ENCODE measurements at regions not wholly inside any gene's neighbourhood (a gene's known extent, or its start where the extent isn't known, plus 50 kb on each side); places are given as distances from the start of the nearest gene placed in this dataset.

DNA sequence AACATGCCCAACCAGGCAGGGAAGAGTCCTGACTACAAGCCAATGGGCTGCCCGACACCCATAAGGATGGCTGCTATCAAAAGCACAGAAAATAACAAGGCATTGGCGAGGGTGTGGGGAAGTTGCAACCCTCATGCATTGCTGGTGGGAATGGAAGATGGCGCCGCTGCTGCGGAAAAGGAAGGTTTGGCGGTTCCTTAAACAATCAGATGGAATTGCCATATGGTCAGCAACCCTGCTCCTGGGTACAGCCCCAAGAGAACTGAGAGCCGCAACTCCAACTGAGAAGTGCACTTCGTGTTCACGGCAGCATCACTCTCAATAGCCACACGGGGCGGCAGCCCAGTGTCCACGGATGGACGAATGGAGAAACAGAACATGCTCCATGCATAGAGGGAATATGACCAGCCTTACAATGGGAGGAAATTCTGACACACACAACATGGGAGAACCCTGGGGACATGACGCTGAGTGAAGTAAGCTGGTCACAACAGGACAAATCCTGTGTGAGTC lies 193.3 kb downstream of the RBFOX3 start:
- TF ChIP-seq, protein P1, sequence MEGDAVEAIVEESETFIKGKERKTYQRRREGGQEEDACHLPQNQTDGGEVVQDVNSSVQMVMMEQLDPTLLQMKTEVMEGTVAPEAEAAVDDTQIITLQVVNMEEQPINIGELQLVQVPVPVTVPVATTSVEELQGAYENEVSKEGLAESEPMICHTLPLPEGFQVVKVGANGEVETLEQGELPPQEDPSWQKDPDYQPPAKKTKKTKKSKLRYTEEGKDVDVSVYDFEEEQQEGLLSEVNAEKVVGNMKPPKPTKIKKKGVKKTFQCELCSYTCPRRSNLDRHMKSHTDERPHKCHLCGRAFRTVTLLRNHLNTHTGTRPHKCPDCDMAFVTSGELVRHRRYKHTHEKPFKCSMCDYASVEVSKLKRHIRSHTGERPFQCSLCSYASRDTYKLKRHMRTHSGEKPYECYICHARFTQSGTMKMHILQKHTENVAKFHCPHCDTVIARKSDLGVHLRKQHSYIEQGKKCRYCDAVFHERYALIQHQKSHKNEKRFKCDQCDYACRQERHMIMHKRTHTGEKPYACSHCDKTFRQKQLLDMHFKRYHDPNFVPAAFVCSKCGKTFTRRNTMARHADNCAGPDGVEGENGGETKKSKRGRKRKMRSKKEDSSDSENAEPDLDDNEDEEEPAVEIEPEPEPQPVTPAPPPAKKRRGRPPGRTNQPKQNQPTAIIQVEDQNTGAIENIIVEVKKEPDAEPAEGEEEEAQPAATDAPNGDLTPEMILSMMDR (IDR thresholded peaks at IDR 0.05; ENCODE audit: insufficient read depth, low read length, poor library complexity, severe bottlenecking) = no peak
- no peak for TF ChIP-seq EZH2phosphoT487 (conservative IDR thresholded peaks at IDR 0.05; ENCODE audit: low read length)
- Histone ChIP-seq H3K79me2 (ENCODE audit: insufficient read depth, low read length) (no peaks in the 10 kb centered on the region), H3K9me2 (replicated peaks; ENCODE audit: insufficient read depth, low read length) (no peaks in the 10 kb centered on the region), H2AFZ (ENCODE audit: low read depth, low read length, severe bottlenecking) (no peak overlapping the region), H4K20me1 (ENCODE audit: low read depth, low read length) (no peaks in the 10 kb centered on the region), H3F3A (ENCODE audit: insufficient read depth) (no peaks in the 10 kb centered on the region), H3K27me3 (ENCODE audit: low read length) (no peaks in the 10 kb centered on the region), H3K4me2 (ENCODE audit: low read depth, low read length, poor library complexity, severe bottlenecking) (no peak overlapping the region), H3K9me3 (ENCODE audit: insufficient read depth, low read length) (no peaks in the 10 kb centered on the region), H3K4me3 (ENCODE audit: insufficient read depth, low read length, poor library complexity, severe bottlenecking) (no peak overlapping the region), H3K27ac (ENCODE audit: low read depth, low read length) (no peak overlapping the region), H3K36me3 (ENCODE audit: low read length) (no peaks in the 10 kb centered on the region), H3K9ac (ENCODE audit: low read length) (no peak overlapping the region)

DNA sequence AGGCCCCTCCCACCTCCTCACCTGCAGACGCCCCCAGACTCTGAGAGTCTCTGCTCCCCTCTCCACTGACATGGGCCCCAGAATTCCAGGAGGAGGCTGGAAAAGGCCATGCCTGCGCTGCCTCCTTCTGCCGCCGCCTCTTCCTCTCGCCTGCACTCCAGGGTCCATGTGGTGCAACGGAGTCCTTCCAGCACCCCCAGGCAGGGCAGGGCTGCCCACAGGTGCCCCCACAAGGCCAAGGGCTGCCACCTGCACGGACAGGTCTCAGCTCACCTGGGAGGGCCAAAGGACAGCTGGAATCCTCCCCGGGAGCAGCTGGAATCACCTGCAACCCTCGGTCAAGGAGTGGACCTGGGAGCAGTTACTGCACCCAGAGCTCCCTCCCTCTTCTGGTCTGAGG lies 194.9 kb downstream of the RBFOX3 start:
- H3K9me2 ChIP-seq (replicated peaks; ENCODE audit: insufficient read depth, low read length) = no peaks in the 10 kb centered on the region
- H2AFZ ChIP-seq (ENCODE audit: low read depth, low read length, severe bottlenecking) = no peak overlapping the region
- no peaks in the 10 kb centered on the region for H3K79me2 ChIP-seq (ENCODE audit: insufficient read depth, low read length)
- H3K4me2 ChIP-seq (ENCODE audit: low read depth, low read length, poor library complexity, severe bottlenecking) = no peak overlapping the region
- no peaks in the 10 kb centered on the region for H3K27me3 ChIP-seq (ENCODE audit: low read length)
- no peak overlapping the region for H3K9ac ChIP-seq (ENCODE audit: low read length)
- no peak for TF ChIP-seq EZH2phosphoT487 (conservative IDR thresholded peaks at IDR 0.05; ENCODE audit: low read length)
- TF ChIP-seq, protein P1 (IDR thresholded peaks at IDR 0.05; ENCODE audit: insufficient read depth, low read length, poor library complexity, severe bottlenecking) = no peak
- H3K36me3 ChIP-seq (ENCODE audit: low read length) = no peaks in the 10 kb centered on the region
- no peaks in the 10 kb centered on the region for H3F3A ChIP-seq (ENCODE audit: insufficient read depth)
- H3K27ac ChIP-seq (ENCODE audit: low read depth, low read length) = no peak overlapping the region
- H4K20me1 ChIP-seq (ENCODE audit: low read depth, low read length) = no peaks in the 10 kb centered on the region
- no peak overlapping the region for H3K4me3 ChIP-seq (ENCODE audit: insufficient read depth, low read length, poor library complexity, severe bottlenecking)
- no peaks in the 10 kb centered on the region for H3K9me3 ChIP-seq (ENCODE audit: insufficient read depth, low read length)

DNA sequence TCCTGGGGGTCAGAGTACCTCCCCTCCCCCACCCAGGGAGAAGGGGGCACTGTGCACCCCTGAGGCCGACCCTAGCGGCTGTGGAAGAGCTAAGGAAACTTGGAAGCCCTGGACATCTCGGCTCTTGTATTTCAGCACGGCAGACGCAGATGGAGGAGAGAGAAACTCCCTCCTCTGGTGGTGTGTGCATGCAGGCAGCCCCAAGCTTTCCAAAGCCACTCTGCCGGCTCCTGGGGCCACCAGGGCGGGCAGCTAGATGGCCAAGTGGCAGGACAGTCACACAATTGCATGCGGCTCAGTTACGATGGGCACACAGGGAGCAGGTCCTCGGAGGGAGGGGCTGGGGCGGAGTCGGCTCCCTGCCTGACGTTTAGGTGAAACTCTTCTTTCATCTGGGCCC lies 195.5 kb downstream of the RBFOX3 start:
- TF ChIP-seq, protein P1 (IDR thresholded peaks at IDR 0.05; ENCODE audit: insufficient read depth, low read length, poor library complexity, severe bottlenecking) = no peak
- TF ChIP-seq EZH2phosphoT487 (conservative IDR thresholded peaks at IDR 0.05; ENCODE audit: low read length) = no peak
- H3K27ac ChIP-seq (ENCODE audit: low read depth, low read length) = no peak overlapping the region
- no peaks in the 10 kb centered on the region for H3K9me3 ChIP-seq (ENCODE audit: insufficient read depth, low read length)
- no peaks in the 10 kb centered on the region for H4K20me1 ChIP-seq (ENCODE audit: low read depth, low read length)
- H3K79me2 ChIP-seq (ENCODE audit: insufficient read depth, low read length) = no peaks in the 10 kb centered on the region
- no peaks in the 10 kb centered on the region for H3F3A ChIP-seq (ENCODE audit: insufficient read depth)
- H3K4me2 ChIP-seq (ENCODE audit: low read depth, low read length, poor library complexity, severe bottlenecking) = no peak overlapping the region
- no peak overlapping the region for H2AFZ ChIP-seq (ENCODE audit: low read depth, low read length, severe bottlenecking)
- no peaks in the 10 kb centered on the region for H3K36me3 ChIP-seq (ENCODE audit: low read length)
- H3K4me3 ChIP-seq (ENCODE audit: insufficient read depth, low read length, poor library complexity, severe bottlenecking) = no peak overlapping the region
- no peaks in the 10 kb centered on the region for H3K9me2 ChIP-seq (replicated peaks; ENCODE audit: insufficient read depth, low read length)
- H3K9ac ChIP-seq (ENCODE audit: low read length) = no peak overlapping the region
- H3K27me3 ChIP-seq (ENCODE audit: low read length) = no peaks in the 10 kb centered on the region

Data from SU-DHL-6 (cell line).